Neural cell (in vitro differentiated cells): ENCODE measurements at regions not wholly inside any gene's neighbourhood (a gene's known extent, or its start where the extent isn't known, plus 50 kb on each side); places are given as distances from the start of the nearest gene placed in this dataset.

Experiments
- CTCF ChIP-seq: fragments of 450-650 bp; IDR thresholded peaks from 2 replicates; pipeline ENCODE4 v1.5.1; 2014; ENCODE audit warnings: antibody characterized with exemption, mild to moderate bottlenecking, moderate library complexity; ENCODE audit not compliant: poor library complexity, severe bottlenecking
- EP300 ChIP-seq: fragments of 450-650 bp; conservative IDR thresholded peaks from 2 replicates; pipeline ENCODE4 v1.6.1; 2014; ENCODE audit warnings: antibody characterized with exemption, mild to moderate bottlenecking, moderate library complexity; ENCODE audit not compliant: poor library complexity, severe bottlenecking
- EZH2 ChIP-seq: fragments of 200-600, 300-800 bp; shearing (Covaris generic), sonication (generic); IDR thresholded peaks from 2 replicates; pipeline ENCODE4 v1.6.1; 2014; ENCODE audit warnings: antibody characterized with exemption, low read length, borderline replicate concordance, mild to moderate bottlenecking; ENCODE audit not compliant: insufficient read depth, poor library complexity, severe bottlenecking
- MXI1 ChIP-seq: fragments of 450-650 bp; conservative IDR thresholded peaks from 2 replicates; pipeline ENCODE4 v1.6.1; 2014; ENCODE audit warnings: antibody characterized with exemption, mild to moderate bottlenecking; ENCODE audit not compliant: poor library complexity, severe bottlenecking
- POLR2AphosphoS5 ChIP-seq: IDR thresholded peaks from 2 replicates; pipeline ENCODE4 v1.6.1; 2012
- RAD21 ChIP-seq: fragments of 450-650 bp; conservative IDR thresholded peaks from 2 replicates; pipeline ENCODE4 v1.6.1; 2014; ENCODE audit warnings: antibody characterized with exemption, mild to moderate bottlenecking, moderate library complexity
- REST ChIP-seq: IDR thresholded peaks from 2 replicates; pipeline ENCODE4 v1.6.1; 2012; ENCODE audit warnings: borderline replicate concordance
- SMC3 ChIP-seq: fragments of 450-650 bp; conservative IDR thresholded peaks from 2 replicates; pipeline ENCODE4 v1.6.1; 2014; ENCODE audit warnings: antibody characterized with exemption, mild to moderate bottlenecking, moderate library complexity; ENCODE audit not compliant: poor library complexity
- TAF1 ChIP-seq: IDR thresholded peaks from 2 replicates; pipeline ENCODE4 v1.6.1; 2012; ENCODE audit warnings: low read depth

- TF ChIP-seq CTCF (no peak), REST (no peak), EZH2 (no peak), EP300 (no peak), SMC3 (no peak), RAD21 (no peak), POLR2AphosphoS5 (no peak), TAF1 (no peak), MXI1 (no peak)
These were observed 114.4 kb downstream of the ZFP36L2 start for GRCh38 chr2:43111788-43112554.
